ENCODE measurements at regions not wholly inside any gene's neighbourhood (a gene's known extent, or its start where the extent isn't known, plus 50 kb on each side); places are given as distances from the start of the nearest gene placed in this dataset.
A peak's percentile ranks its signal among the peaks of the same experiment; 100 is the strongest.
"Not testable (repeated sequence)": the region's sequence is repeated elsewhere in the genome, so short reads cannot be mapped to it uniquely, and the experiment has no call there.

DNA sequence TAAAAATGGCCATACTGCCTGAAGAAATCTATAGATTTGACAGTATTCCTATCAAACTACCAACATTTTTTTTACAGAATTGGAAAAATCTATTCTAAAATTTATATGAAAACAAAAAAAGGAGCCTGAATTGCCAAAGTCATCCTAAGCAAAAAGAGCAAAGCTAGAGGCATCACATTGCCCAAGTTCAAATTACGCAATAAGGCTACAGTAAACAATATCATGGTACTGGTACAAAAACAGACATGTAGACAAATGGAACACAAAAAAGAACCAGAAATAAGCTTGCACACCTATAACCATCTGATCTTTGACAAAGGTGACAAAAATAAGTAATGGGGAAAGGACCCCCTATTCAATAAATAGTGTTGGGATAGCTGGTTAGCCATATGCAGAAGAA is 50.2 kb upstream of the THSD7B start:
- no peak for DNase-seq (ENCODE audit: low read depth)

DNA sequence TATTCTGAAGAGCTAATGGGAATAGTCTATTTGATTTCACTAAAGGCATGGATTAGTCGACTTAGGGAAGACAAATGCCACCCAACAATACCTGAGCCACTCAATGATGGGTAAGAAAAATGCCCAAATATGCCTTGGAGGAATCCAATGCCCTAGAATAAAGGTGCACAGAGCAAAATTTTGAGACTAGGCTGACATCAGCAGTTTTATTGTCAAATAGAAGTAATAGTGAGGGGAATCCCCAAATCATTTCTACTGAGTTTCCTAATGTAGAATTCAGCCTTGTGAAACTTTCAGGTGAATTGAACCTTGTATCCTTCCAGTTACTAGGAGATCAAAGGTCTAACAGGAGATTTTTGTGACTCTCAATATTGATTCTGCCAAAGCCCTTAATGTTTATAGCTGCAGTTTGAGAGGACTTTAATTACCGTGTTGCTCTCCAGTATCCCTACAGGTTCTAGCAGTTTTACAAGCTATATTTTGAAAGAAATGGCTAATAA is 50.8 kb upstream of the THSD7B start:
- no peak for DNase-seq (ENCODE audit: low read depth)

DNA sequence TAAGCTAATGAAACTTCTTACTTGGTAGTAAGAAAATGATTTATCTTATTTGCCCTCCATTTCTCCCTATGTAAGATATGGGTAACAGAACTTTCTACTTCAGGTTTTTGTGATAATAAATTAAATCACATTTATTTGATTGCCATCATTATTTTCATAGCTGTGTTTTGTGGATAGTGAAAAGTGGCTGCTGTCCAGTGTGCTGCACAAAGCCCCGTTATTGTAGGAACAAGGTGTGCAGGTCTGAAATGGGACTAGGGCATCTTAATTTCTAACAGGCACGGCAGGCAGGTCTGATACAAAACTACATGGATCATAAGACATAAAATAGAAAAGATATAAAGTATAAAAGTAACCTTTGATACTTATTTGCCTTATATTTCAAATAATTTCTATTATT is 51.6 kb upstream of the THSD7B start:
- DNase-seq (ENCODE audit: low read depth): no peak

DNA sequence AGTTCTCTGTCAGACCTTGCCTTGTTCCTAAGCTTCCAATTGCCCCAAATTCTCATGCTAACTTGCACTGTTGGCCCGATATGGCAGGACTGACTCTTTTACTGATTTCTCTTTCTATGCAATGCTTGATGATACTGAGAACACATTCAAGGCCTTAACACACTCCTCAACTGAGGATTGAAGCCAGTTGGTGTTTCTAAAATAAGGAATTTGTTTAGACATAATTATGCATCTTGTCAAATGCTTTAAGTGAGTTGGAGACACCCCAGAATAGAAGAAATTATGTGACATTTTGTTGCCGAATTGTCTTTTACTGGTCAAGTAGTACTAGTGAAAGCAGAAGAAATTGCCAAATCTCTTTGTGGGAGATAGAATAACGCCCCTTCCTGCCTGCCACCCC is 60.0 kb upstream of the THSD7B start:
- DNase-seq (ENCODE audit: low read depth): no peak

DNA sequence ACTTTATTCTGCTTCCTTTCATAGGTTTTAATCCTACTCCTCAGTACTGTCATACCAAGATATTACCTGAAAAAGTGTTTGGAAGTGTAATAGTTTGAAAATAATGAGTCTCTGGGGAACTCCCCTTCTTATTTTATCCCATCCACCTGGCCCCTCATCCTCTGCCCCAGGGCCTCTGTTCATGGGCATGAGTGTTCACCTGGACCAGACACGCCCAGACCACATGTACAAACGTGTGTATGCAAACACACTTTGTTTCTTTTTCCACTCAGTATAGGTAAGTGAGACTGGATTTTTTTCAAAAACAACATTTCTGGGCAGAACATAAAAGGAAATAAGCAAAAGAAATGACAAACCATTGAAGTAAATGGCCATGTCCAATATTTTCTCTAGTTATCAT is 62.1 kb upstream of the THSD7B start:
- DNase-seq (ENCODE audit: low read depth): no peak

DNA sequence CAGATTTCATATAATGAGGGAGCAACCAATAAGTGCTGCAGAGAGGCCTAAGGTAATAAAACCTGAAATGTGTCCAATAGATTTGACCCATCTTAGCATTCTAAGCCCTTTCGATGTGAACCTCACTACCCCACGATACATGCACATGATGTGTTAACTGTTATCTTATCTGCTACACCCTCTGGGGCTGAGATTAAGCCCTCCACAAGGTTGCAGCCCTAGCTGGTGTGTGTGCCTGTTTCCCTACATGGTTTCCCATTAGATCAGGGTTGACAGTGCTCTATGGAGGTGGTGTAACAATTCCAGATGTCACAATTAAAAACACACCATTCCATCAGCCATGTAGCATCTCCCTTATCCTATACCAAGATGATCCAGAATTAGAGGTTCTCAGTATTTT is 68.9 kb upstream of the THSD7B start:
- DNase-seq (ENCODE audit: low read depth): no peak

DNA sequence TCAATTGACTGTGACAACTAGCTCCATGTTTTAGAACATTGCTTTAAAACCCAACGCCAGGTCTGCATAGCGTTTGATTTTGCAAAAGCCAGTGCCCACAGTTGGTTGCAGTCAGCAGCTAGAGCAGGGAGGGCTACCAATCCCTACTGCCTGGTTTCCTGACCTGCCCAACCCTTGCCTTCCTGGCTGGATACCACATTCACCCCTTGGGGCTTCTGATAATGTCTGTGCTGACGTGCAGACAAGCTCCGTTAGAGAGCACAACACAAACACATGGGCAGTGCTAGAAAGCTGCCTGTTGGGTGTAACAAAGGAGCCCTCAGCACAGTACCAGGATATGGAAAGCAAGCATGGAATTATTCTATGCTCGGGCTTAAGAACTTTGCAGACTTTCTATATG is 71.4 kb upstream of the THSD7B start:
- no peak for DNase-seq (ENCODE audit: low read depth)

DNA sequence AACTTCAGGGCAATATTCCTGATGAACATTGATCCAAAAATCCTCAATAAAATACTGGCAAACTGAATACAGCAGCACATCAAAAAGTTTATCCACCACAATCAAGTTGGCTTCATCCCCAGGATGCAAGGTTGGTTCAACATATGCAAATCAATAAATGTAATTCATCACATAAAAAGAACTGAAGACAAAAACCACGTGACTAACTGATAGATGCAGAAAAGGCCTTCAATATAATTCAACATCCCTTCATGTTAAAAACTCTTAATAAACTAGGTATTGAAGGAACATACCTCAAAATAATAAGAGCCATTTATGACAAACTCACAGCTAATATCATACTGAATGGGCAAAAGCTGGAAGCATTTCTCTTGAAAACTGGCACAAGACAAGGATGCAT is 85.3 kb upstream of the THSD7B start:
- not testable (repeated sequence) for DNase-seq (ENCODE audit: low read depth)

DNA sequence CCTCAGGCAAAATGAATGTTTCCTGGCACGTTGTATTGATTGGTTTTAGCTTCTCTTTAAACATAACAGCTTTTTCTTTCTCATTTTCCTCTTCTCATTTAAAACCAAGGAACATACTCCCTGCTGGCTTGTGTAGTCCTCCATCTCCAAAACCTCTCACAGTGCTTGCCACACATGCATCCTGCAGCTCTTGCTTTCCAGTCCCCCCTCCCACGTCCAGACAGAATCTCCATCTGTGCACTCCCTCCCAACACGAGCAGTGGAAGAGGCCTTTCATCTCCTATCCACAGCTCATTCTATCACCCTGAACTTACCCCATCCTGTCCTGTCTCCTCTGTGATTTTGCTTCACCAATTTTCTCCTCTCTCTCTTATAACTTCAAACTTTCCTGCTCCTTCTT is 99.6 kb upstream of the THSD7B start:
- no peak for DNase-seq (ENCODE audit: low read depth)

DNA sequence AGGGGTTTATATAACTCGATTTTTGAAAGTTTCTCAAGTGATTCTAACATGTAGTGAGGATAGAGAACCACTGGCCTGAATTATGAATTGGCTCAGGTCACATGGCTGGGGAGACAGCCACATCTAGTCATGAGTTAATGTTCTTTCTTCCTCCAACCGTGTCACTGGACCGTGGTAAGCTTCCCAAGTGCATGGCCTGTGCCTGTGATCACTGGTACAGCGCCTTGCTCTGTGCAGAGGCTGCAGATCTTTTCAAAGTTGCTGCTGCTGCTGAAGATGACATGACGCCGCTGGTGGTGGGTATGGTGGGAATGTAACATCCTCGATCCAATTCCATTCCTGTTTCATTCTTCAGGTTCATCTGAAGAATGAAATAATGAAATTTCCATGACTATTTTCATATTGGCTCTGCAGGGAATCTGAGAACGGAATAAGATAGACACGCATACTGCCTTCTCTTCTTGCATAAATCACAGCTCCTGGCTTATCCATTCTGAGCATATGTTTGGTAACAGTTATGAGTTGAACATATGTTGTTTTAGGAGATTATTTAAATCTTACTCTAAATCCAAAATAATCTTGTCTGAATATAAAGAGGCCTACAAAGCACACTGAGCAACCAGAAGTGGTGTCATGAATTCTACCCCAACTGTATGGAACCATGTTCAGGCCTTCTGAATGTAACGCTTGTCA is 100.5 kb upstream of the THSD7B start:
- DNase-seq (ENCODE audit: low read depth): no peak

DNA sequence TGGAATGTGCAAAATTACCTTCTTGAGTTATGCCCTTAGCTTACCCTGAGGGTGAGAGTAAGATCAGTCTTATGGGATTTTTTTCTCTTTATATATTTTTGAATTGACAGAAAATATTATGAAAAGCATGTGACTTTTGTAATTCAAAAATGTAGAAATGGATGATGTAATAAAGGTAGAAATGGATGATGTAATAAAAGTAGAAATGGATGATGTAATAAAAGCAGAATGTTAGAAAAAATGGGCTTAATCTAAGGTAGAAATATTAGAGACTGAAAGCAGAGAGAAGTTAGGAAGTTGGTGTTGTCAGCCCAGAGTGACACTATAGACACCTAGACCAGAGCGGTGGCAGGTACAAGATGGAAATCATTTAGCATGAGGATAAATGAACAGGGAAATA is 107.1 kb upstream of the THSD7B start:
- DNase-seq (ENCODE audit: low read depth): no peak

DNA sequence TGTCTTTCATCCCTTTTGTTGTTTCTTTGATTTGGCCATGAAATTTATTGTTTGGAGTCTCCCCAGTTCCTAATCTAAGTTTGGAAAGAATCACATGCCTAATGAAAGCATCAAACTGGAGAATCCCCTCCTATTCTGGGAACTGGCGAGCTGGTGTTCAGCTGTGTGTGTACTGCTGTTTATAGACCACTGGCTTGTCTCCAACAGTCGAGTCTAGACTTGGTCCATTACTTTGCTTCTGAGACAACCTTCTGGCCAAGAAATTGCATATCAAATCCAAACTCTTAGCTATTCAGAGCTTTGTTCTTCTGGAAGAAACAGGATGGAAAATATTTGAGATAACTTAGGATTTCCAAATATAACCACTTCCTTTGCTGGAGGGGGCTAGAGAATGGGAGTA is 111.5 kb upstream of the THSD7B start:
- DNase-seq (ENCODE audit: low read depth): no peak

DNA sequence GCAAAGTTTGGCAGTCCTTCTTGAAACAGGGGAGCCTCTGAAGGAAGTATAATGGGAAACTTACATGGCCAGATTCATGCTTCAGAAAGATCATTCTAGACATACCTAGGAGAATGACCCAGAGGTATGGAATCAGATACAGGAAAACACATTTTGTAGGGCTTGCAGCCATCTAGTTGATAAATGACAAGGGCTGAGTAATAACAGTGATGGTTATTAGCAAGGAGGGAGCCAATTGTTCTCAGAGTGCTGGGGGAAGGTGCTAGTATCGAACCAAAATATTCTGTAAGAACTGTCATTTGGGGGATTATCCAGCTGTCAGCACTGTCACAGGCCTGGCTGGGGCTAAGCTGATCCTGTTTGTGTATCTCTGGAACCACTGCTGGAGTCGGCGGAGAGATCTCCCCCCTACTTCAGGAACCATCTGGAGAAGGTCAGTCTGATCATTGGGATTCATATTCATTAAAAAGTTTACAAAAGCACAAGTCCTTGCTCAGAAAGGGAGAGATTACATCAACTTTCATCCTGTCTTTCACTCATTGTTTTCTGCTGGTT is 113.8 kb upstream of the THSD7B start:
- DNase-seq (ENCODE audit: low read depth): no peak

DNA sequence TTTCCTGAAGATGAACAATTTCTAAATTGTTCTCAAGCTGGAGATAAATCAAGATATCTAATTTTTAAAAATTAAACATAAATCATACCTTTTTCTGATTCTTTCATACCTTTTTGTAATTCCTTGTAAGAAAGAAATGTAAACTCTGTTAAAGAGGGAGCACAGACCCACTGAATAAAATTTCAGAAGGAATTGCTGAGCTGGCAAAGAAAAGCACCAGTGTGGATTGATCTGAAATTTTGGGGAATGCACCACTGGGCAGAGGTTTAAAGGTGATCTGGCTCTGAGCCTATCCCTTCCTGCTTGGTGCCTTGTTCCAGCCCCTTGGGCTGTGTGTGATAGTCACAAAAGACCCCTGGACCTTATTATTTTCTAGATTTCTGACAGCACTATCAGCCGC is 118.3 kb upstream of the THSD7B start:
- no peak for DNase-seq (ENCODE audit: low read depth)

DNA sequence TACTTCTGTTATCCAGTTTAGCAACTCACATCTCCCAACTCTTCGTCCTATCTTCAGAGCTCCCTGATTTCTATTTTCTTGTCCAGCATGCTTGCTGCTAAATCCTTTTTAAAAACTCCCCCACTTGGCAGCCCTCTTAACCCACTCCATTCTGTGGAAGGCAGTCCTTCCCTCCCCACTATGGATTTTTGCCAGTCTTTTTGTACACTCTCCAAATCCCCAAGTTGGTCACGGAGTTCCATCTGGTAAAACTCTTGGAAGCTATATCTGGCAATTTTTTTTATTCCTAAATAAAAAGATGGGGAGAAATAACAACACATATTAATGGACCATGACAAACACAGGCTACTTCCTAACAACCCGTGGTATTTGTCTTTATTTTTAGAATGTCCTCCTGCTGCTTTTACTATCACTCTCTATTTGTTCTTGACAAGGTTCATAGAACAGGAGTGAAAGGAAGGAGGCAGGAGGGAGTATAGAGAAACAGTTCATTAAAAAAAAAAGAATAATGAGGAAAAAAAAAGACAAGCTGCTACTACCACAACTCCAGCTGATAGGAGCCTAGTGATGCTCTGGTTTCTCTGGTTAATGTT is 120.0 kb upstream of the THSD7B start:
- DNase-seq (ENCODE audit: low read depth): no peak

DNA sequence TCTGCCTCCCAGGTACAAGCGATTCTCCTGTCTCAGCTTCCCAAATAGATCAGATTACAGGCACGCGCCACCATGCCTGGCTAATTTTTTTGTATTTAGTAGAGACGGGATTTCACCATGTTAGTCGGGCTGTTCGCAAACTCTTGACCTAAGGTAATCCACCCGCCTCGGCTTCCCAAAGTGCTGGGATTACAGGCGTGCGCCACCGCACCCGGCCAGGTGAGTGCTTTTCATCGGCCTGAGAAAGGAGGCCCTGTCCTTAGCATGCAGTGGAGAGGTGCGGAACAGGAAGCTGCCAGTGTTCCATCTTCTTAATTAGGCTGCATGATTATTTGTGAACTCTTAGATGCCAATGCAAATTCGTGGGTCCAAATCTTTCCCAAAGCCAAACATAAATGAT is 125.7 kb upstream of the THSD7B start:
- DNase-seq (ENCODE audit: low read depth): no peak

DNA sequence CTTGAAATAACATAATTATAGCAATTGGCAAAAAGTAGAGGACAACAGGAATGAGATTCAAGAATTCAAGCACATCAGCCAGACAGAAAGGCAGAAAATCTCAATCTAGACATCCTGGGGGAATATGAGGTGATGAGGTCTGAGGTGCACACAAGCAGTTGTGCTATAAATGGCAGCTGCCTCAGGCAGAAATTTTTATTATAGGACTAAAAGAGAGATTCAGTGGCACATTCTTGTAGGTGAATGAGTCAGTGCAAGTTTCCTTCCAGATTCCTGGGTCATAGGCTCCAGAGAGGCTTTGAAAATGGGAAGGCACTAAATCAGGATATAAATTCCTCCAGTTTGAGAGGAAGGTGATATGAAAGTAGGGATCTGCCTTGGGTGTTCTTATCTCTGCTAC is 127.2 kb upstream of the THSD7B start:
- no peak for DNase-seq (ENCODE audit: low read depth)

DNA sequence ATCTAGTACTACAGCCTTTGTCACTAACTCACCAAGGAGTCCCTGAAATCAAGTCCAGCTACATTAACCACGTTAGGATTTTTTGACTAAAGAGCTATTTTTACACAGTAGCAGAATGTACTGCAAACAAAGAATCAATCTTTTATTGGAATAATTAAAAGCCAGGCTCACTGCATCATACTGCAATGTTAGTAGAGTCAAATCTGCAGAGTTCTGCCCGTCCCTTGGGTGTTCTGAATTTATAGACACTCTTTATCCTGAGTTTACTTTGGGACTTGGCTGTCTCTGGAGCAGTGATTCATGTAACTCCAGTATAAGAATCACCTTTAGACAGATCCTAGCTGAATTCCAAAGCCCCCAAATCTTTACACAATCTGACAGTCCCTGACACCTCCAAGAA is 127.9 kb upstream of the THSD7B start:
- no peak for DNase-seq (ENCODE audit: low read depth)

DNA sequence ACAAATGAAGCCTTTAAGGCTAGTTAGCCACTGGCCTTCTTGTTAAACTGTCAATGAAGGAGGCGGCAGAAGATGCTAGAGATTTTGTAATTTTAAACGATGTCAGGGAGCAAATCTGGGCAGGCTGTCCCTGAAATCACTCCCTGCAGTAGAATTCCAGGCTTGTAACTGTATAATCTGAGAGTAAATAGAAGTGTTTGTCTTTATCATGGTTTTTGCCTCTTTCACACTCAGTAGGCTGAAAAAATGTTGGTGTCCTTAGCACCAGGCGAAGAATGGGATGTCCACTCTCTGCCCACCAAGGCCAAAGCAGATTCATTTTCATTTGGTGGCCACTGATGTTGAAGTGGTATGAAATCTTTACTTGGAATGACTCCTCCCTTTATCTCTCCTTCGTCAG is 136.9 kb upstream of the THSD7B start:
- DNase-seq (ENCODE audit: low read depth): no peak

DNA sequence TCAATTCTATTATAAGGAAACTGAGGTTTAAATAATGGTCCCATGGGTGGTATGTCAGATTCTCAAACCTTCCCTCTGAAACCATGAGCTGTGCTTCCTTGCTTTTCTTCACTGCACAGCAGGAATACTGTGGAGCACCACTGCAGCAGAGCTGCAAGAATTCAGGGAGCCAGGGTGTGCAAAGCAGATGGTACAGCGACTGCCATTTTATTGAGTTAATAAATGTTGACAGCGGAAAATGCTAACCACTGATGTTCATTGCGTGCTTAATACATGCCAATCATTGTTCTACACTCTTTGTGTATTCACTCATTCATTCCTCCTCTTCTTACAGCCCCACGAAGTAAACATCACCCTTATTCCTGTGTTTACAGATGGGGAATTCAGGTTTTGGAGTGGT is 152.2 kb upstream of the THSD7B start:
- DNase-seq (ENCODE audit: low read depth): no peak

DNA sequence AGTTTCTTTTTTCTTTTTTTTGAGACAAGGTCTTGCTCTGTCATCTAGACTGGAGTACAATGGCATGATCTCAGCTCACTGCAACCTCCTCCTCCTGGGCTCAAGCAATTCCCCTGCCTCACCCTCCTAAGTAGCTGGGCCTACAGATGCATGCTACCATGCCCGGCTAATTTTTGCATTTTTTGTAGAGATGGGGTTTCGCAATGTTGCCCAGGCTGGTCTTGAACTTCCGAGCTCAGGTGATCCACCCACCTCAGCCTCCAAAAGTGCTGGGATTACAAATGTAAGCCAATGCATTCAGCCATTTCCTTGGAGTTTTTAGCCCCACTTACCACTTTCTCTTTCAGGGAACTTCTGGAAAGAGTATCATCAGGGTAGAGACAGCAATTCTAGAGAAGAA is 153.3 kb upstream of the THSD7B start:
- no peak for DNase-seq (ENCODE audit: low read depth)

DNA sequence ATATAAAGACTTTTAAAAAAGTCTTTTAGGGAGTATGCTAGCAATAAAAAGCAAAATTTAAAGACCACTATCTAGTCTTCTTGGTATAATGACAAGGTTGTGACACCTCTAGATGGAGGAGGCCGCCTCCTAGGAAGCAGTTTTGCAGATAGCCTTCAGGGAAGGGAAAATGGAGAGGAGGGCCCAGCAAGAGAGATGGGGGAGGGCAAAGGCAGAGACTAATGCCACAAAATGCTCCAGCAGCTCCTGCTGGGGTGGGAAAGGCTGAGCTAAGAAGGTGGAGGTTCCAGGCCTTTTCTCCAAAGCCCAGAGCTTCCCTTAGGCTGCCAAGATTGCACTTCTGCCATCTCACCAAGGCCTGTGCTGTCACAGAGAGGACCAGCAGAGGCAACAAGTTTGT is 153.9 kb upstream of the THSD7B start:
- no peak for DNase-seq (ENCODE audit: low read depth)

DNA sequence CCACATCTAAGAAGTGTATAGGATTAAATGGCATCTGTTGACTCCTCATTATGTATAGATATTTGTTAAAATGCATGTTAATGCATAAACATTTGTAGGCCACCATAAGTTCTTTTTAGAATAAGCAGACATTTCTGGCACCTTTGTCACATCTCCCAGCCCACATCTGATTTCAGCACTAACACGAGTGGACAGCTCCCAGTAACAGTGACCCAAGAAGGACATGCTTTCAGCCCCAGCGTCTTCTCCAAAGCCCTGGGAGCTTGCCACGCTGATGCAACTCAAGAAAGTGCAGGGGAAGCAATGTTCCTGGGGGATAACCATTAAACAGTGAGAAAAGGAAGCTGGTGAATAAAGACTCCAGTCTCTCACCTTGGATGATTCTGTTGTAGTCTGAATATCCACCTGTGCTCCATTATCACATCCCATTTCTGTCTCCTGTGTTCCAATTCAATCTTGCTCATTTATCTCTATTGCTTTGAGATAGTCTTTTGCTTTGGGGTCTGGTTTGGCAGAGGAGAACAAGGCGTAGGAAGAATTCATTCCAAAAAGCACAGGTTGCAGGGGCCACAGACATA is 182.6 kb upstream of the THSD7B start:
- peak; percentile 7 for DNase-seq (ENCODE audit: low read depth)

All from RPMI7951 (cell line).